GM21360 (cell line): ENCODE measurements at regions not wholly inside any gene's neighbourhood (a gene's known extent, or its start where the extent isn't known, plus 50 kb on each side); places are given as distances from the start of the nearest gene placed in this dataset.
"Not testable (repeated sequence)": the region's sequence is repeated elsewhere in the genome, so short reads cannot be mapped to it uniquely, and the experiment has no call there.

ENCODE experiments used
- ATAC-seq: cut with Tn5 transposase; IDR thresholded peaks from one replicate; pipeline ENCODE4 v1.9.1; 2021; ENCODE audit warnings: mild to moderate bottlenecking, moderate library complexity; ENCODE audit not compliant: unreplicated experiment

- no peak for ATAC-seq
Measured at GRCh38 chr7:51973939-51974338, 657.3 kb upstream of the COBL start.

- ATAC-seq: no peak
Measured at GRCh38 chr7:51973071-51973470, 656.5 kb upstream of the COBL start.

- no peak for ATAC-seq
Measured at GRCh38 chr7:51970961-51971665, 654.5 kb upstream of the COBL start.

GRCh38 chr7:51968461-51968860 is 651.9 kb upstream of the COBL start:
- no peak for ATAC-seq

- no peak for ATAC-seq
Measured at GRCh38 chr7:51965454-51965853, 648.8 kb upstream of the COBL start.

GRCh38 chr7:51961804-51962203 is 645.2 kb upstream of the COBL start:
- no peak for ATAC-seq

GRCh38 chr7:51950813-51951212 is 634.2 kb upstream of the COBL start:
- no peak for ATAC-seq

- no peak for ATAC-seq
Measured at GRCh38 chr7:51949726-51950644, 633.4 kb upstream of the COBL start.

GRCh38 chr7:51930834-51931233 is 614.2 kb upstream of the COBL start:
- no peak for ATAC-seq

GRCh38 chr7:51929818-51930217 is 613.2 kb upstream of the COBL start:
- no peak for ATAC-seq

GRCh38 chr7:51927738-51928137 is 611.1 kb upstream of the COBL start:
- ATAC-seq: no peak

- no peak for ATAC-seq
Measured at GRCh38 chr7:51918581-51918980, 602.0 kb upstream of the COBL start.

- ATAC-seq: no peak
Measured at GRCh38 chr7:51901489-51901840, 584.9 kb upstream of the COBL start.

- not testable (repeated sequence) for ATAC-seq
Measured at GRCh38 chr7:51900755-51901488, 584.3 kb upstream of the COBL start.

- ATAC-seq: no peak
Measured at GRCh38 chr7:51899611-51900010, 583.0 kb upstream of the COBL start.

- ATAC-seq: no peak
Measured at GRCh38 chr7:51882412-51882811, 565.8 kb upstream of the COBL start.

- no peak for ATAC-seq
Measured at GRCh38 chr7:51881309-51881708, 564.7 kb upstream of the COBL start.

- no peak for ATAC-seq
Measured at GRCh38 chr7:51878865-51879264, 562.3 kb upstream of the COBL start.

GRCh38 chr7:51869452-51869851 is 552.8 kb upstream of the COBL start:
- no peak for ATAC-seq

GRCh38 chr7:51867117-51867516 is 550.5 kb upstream of the COBL start:
- ATAC-seq: no peak

- ATAC-seq: no peak
Measured at GRCh38 chr7:51860305-51860704, 543.7 kb upstream of the COBL start.

GRCh38 chr7:51850126-51850525 is 533.5 kb upstream of the COBL start:
- no peak for ATAC-seq
